SIG-M5 (cell line): ENCODE measurements at regions not wholly inside any gene's neighbourhood (a gene's known extent, or its start where the extent isn't known, plus 50 kb on each side); places are given as distances from the start of the nearest gene placed in this dataset.
"Not testable (repeated sequence)": the region's sequence is repeated elsewhere in the genome, so short reads cannot be mapped to it uniquely, and the experiment has no call there.

Source experiments
- DNase-seq: peaks from one replicate; lab custom pipeline; 2025; lab: John Stamatoyannopoulos, UW

DNA sequence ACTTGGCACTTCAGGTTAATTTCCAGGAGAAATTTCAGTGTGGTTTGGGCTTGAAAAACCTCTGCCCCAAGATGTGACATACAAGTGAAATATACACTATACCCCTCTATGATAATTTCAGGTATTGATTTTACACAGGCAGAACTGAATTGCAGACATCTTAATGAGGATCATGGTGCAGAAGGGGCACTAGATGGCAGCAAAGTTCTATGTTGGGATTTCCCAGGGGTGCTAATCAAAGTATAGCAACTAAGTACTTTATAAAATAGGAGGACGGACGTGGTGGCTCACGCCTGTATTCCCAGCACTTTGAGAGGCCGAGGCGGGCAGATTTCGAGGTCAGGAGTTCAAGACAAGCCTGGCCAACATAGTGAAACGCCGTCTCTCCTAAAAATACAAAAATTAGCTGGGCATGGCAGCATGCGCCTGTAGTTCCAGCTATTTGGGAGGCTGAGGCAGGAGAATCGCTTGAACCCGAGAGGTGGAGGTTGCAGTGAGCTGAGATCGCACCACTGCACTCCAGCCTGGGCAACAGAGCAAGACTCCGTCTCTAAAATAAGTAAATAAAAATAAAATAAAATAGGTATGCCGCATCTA, 555.7 kb downstream of the ETS1 start:
- not testable (repeated sequence) for DNase-seq

DNA sequence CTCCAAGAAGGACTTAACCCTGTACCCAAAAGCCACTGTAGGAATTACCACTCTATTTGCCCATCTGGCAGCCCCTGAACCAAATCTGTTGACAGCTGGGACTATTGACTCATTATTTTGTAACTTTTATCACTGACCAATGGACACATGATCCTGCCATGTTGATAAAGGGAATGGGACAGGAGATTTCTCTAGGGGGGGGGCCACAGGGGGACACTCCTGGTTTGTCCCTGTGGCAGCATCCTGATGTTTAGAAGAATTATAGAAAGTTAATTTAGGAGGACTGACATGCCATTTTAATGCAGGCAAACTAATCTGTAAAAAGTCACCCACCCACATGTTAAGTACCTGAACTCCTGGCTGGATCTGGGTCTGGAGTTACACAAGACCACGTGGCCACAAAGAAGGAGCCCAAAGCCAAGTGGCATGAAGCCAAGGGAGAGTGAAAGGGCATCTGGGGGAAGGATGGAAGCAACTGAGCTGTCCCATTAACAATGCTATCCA, 558.1 kb downstream of the ETS1 start:
- no peak for DNase-seq

DNA sequence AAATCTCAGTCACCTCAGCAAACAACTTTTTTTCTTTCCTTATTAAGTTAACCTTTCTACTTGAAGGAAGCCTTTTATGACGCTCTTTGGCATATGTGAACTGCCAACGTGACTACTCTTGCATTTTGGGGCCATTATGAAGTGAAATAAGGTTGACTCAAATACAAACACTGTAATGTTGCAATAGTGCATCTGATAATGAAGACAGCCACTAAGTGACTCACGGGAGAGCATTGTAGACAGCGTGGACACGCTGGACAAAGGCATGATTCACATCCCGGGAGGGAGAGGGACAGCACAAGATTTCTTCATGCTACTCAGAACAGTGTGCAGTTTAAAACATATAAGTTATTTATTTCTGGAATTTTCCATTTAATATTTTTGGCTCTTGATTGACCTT, 560.8 kb downstream of the ETS1 start:
- DNase-seq, result no peak

DNA sequence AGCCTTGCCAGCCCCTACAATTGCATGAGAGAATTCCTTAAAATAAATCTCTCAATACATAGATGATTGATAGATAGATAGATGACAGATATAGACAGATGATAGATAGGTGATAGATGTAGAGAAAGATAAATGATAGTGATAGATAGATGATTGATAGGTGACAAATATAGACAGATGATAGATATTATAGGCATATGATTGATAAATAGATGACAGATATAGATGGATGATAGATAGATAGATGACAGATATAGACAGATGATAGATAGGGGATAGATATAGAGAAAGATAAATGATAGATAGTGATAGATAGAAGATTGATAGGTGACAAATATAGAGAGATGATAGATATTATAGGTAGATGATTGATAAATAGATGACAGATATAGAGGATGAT, 564.6 kb downstream of the ETS1 start:
- no peak for DNase-seq

DNA sequence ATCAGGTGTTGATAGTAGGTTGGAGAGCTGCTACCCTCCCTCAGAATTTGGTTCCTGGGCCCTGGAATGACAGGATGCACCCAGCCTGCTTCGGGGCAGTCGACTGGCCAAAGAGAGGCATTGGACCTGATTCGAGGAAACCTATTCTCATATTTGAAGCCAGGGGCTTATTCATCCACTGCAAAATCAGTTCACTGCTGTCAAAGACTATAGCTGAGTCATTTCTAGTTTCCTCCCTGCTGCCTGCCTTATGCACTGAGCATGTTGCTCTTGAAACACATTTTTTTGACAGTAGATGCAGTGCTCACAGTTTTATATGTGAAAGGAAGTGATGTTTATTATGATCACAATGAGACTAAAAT, 565.4 kb downstream of the ETS1 start:
- no peak for DNase-seq

DNA sequence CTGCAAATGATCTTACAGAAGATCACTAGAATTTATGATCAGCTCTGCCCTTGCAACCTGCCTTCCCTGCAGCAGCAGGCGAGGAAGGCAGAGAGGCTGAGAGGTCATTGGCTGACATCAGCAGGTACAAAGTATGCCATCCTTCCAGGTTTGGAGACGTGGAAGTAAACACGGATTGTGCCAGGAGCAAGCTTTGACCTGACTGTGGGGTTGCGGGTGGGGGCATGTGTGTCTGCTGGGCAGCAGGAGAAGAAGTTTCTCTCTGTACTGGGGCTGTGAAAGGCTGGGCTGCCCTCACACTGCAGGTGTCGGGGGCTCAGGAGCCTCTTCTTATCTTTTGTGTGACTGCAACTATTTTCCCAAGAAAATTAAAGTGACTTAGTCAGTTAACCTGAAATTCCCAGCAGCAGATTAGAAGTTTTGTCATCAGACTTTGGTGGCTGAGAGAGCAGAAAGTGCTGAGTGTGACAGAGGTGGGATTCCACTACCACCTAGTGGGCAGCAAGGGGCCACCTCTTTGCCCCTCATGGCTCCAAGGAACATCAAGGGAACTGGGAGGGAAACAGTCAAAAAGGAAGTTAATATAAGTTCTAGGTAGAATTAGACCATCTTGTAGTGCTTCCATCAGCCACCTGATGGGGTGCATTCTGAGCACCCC, 565.9 kb downstream of the ETS1 start:
- no peak for DNase-seq

DNA sequence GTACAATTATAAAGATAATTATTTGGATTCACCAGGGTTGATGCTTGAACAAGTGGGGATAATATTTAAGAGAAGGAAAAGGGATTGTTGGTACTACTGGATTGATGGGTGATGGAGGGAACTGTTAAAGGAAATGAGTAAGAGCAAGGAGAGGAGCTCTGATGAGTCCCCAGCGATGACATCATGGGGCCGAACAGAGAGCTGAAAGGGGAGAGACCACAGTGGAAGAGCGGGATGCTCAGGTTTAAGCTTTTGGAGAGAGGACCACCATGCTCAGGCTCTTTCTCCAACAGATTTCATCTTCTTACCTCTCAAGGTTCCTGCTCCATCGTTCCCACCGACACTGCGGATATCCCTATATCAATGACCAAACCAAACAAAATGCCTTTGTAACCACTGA, 568.7 kb downstream of the ETS1 start:
- no peak for DNase-seq

DNA sequence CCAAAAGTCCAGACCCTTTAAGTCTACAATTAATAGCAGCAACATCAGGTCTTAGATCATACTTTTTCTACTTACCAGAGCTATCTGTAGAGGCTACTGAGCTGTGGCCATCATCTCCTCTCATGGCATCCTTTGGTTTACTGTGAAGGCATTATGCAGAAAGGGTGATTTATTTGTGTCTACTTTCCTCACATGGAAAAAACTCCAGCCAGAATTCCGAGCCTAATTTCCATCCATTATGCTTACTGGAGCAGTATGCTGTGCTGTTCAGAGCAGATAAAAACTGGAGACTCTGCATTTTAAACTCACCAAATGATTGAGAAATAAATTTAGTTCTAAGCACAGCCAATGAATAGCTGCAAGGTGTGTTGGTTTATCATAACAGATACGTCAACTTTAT, 581.8 kb downstream of the ETS1 start:
- no peak for DNase-seq

DNA sequence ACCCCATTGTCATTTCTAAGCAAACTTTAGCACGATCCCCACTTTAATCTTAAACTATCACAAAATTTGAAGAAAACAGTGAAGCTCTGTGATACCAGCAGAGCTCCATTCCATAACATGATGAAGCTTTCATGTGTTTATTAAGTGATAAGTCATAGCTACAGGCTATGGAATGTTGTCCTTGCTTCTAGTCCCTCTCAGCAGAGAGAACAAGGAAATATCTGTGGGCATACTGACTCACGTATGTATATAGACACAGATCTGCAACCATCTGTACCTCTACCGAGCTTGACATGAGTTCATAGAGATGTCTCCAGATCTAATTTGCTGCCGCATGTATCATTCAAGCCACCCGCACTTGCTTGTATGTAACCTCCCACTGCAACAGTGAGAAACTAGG, 588.9 kb downstream of the ETS1 start:
- no peak for DNase-seq

DNA sequence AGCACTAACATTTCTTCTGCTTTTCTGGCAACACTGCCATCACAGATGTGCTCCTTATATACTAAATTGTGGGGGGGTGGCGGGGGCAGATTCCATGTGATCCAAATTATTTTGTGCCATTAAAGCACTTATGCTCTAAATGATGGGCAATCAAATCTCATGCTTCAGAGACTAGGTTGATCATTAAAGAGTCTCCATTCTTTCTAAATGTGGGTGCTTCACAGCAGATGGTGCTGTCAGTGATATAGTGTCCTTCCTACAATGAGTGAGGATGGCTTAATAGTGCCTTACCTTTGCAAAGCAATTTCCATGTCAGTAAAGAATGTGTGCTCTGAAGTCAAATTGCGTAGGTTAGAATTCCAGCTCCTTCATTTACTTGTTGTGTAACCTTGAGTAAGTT, 589.8 kb downstream of the ETS1 start:
- no peak for DNase-seq

DNA sequence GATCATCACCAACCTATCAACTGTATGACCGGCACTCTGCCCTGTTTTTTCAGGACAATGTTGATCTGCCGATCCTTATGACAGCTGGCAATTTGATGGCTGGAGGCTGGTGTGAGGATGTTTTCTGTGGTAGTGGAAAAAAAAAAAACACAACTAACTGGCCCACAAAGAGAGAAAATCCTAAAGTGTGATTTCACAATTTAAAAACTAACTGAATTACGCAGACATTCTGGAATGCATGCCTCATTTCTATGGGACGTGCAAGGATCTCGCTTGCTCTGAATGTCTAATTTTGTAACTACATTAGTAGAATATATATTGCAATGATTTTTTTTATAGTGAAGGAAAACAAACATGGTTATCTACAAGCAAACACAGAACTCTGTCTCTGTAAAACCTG, 590.5 kb downstream of the ETS1 start:
- no peak for DNase-seq

DNA sequence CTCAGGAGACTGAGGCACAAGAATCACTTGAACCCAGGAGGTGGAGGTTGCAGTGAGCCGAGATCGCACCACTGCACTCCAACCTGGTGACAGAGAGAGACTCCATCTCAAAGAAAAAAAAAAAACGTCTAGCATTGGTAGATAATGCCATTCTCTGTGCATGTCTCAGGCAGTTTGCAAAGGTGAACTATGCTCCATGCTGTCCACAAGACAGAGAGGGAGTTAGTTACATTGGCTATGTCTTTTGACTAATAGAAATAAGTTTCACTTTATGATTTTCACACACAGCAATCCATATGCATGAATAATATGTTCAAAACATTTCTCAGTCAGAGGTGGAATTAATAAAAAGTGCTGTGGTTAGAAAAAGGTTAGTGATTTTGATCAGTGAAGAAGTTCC, 591.4 kb downstream of the ETS1 start:
- no peak for DNase-seq

DNA sequence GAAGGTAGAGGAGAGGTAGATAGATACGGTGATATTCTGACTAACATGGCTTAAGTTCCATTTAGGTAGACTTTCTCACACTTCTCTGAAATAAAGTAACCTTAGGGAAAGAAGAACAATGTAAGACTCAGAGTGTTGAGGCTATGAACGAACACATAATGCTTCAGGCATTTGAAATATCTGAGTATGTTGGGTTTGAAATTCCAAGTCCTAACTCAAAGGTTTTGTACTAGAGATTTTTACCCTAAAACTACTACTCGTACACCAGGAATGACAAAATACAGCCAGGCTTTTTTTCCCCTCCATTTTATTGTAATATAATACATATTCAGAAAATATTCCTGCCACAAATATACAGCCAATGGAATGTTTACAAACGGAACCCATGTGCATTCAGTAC, 592.6 kb downstream of the ETS1 start:
- DNase-seq, result no peak

DNA sequence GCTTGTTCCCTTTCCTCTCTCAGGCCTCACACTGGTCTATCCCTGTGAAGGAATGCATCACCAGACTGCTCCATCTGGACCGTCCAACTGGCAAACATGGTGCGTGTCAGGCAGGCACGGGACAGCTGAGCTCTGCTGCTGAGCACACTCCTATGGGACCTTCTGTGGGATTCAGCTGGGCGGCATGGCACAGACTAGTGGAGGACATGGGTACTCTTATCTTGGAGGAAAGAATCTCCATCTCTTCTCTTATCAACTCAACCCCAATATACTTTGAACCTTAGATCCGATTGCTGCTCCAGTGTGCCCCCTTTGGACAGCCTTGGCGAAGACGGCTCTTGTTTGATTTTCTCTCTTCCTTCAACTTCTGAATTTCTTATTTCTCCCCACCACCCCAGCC, 593.6 kb downstream of the ETS1 start:
- DNase-seq, result no peak

DNA sequence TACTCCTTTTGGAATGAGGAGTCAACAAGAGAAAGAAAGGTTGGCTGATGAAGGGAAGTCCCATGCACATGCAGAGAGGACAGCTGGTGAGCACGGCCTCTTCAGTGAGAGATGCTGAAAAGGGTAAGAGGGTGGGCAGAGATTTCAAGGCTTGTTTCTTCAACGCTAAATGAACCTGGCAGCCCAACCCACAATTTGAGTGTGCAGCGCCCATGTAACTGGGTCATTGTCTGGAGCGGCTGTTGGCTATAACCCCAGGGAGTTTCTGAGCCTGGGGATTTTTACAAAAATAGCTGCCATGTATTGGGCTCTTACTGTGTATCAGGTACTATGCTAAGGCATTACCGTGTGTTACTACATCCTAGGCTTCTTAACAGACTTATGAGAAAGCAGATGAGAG, 594.1 kb downstream of the ETS1 start:
- no peak for DNase-seq

DNA sequence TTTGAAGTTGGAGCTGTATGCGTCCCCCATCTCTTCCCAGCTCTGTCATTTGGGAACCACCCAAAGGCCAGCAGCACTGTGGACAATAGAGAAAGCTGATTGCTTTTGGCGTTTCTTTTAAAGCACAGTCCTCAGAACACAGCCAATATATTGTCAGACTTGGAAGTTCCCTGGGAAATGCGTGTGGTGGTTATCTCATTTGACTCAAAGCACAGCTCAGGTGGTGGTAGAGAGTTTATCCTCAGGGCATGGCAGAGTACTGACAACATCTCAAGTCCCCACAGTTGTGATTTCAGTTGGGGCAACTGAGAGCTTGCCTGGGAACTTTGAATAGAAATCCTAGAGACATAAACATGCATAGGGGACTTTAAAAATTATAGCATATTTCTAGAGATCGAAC, 601.3 kb downstream of the ETS1 start:
- DNase-seq, result no peak

DNA sequence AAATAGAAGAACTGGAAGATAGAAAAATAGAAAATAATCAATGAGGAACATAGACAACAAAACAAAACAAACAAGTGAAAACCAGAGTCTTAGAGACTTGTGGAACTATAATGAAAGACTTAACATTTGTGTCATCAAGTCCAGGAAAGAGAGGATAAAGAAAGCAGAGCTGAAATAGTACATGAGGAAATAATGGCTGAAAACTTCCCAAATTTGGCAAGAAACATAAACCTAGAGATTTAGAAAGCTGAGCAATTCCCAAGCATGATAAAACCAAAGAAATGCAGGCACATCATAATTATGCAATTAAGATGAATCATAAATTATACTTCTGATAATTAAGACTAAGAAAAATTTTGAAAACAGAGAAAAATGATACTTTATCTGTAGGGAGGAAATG, 614.5 kb downstream of the ETS1 start:
- DNase-seq, result no peak

DNA sequence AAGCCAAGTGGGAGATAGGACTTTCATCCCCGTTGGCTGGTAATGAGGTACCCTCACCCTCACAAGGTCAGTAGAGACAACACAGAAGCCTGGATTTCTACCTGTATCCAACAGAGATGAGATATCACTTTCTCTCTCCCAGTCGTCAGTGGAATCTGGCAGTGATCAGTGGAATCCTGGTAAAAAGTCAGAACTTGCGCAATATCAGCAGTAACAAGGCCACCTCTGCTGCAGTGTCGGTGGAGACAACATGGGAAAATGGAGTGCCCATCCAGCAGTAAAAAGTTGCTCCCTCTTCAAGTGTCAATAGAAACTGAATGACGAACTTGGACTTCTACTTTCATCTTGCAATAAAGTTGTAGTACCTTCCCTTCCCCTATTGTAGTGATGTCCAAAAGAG, 615.9 kb downstream of the ETS1 start:
- no peak for DNase-seq

DNA sequence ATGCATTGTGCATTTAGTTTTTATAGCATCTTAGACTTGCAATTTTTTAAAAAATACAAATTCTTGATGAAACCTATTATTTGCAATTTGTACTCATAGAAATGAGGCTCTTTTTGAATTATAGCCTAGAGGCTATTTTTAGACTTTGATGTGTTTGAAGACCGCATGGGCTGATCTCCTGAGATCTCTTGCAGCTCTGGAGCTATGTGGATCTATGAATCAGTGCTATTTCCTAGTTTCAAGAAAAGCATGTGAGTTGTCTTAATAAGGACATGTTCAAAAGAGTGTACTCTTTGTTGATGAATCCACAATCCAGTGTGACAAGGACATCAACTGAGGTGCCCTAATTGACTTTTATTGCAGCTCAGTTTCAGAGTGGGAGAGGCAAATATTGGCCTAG, 620.5 kb downstream of the ETS1 start:
- DNase-seq, result no peak

DNA sequence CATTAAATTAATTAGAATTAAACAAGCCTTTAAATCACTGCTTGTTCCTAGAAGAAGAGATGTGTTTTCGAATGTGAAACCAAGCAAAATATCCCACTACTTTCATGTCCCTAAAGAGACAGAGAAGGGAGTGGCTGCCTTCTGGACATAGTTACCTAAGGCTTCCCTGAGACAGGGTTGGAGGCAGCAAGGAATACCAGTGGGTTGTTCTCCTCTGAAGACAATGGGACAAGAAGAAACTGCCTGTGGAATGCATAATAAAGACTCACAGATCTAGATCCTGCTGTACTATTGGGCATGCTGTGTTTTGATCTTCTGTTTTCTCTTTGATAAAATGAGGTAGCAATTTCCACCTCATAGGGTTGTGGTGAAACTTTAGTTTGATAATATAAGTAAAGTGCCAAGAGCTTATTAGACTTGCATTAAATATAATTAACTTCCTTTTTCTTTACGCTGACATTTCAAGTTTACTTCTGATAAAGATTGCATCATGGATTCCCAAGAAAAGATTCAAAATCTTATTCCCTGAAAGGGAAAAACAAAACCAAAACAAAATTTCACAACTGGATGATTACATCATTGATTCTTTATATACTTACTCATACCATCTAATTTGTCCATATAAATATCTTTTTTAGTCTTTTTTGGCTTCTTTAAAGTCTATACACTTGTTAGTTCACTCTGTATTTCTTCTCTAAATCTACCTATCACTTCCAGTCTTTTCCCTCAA, 621.3 kb downstream of the ETS1 start:
- DNase-seq, result no peak

DNA sequence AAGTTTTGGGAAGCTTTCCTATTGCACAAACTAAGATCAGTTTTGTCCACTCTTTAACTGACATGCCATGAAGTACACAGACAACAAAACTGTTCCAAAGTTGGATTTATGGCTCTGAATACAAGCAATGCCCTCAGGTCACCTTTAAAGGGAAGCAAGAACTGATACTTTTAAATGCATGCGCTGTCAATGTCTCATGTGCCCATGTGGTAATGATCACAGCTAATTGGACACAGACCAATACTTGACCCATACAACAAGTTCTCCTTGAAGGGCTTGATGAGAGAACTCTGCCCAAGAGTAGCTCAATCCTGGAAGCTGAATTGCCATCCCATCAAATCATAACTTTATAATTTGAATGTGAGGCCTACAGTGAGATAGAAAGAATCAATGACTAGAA, 624.9 kb downstream of the ETS1 start:
- no peak for DNase-seq

DNA sequence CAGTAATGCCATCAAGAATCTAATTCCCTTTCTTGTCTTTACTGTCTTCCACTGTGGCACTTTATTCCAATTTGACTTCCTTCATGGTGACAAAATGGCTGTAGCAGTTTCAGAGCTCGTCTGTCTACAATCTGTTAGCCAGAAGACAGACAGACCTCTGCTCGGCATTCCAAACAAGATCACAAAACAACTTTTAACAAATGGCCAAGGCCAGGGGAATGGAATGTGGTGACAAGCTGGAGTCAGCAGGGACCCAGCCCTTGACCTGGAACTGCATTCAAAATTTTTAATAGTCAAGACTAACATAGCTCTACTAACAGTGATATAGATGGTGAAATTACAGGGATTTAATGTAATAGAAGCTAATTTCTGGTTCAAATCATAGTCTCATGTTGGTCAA, 637.2 kb downstream of the ETS1 start:
- no peak for DNase-seq

DNA sequence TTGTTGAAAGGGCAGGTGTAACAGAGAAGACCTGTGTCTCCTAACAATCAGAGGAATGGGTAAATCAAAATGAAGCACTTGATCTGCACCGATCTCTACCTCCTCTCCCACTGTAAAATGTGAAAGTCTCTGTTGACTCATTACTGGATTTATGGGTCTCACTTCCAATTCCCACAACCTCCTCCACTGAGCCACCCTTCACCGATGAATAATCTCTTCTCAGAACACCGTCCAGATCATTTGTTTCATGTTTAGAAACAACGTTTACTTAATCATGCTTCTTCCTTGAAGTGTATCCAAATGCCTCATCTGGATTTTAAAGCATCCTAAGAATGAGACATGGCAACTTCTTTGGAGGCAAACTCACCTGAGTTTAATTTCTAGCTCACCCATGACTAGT, 643.6 kb downstream of the ETS1 start:
- no peak for DNase-seq

DNA sequence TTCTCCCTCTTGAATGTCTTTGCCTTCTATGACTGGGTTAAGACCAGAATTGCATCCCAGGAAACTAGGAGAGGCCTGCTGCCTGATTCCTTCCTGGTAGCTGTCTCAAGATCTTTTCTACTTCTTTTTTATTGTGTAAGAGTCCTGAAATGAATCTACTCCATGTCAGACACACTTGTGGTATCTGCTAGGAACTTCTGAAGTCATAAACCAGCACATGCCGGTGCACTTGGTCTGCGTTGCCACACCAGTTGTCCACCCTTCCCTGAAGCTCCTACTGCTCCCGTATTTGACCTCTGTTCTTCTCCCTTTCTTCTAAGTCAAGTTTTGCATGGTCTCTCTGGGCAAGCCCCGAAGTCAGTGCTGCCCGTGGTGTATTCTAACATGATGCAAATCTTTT, 644.2 kb downstream of the ETS1 start:
- no peak for DNase-seq
